GM21619 (cell line): ENCODE measurements at regions not wholly inside any gene's neighbourhood (a gene's known extent, or its start where the extent isn't known, plus 50 kb on each side); places are given as distances from the start of the nearest gene placed in this dataset.
"Not testable (repeated sequence)": the region's sequence is repeated elsewhere in the genome, so short reads cannot be mapped to it uniquely, and the experiment has no call there.

ENCODE experiments used
- ATAC-seq: cut with Tn5 transposase; IDR thresholded peaks from one replicate; pipeline ENCODE4 v1.9.1; 2021; ENCODE audit not compliant: unreplicated experiment

DNA sequence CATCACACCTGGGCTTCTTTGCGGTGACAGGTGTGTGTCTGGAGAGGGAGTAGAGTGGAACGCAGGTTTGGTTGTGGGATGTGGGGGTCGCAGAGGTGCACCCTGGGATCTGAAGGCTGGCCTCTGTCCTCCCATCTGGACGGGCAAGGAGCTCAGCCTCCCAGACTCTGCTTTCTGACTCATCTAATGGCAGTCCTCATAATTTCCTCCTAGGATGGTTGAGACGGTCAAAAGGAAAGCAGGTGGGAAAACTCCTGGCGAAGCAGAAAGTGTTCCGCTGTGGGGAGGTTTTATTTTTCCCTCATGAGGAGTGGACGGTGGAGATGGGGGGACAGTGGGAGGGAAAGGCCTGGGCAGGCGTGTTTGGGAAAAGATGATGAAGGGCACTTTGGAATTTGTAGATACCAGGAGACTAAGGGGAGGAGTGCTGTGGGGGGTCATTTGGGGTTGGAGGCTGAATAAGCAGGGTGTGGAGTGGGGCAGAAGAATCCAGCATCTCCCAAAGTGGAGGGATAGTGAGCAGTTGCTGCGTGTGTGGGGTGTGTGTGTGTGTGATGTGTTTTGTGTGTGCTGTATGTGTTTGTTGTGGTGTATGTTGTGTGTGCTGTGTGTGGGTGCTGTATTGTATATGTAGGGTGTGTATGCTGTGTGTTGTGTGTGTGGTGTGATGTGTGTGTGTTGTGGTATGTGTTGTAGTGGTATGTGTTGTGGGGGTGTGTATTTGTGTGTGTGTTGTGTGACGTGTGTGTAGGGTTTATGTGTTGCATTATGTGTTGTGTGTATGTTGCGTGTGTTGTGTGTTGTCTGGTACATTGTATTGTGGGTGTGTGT lies 97.2 kb upstream of the PODXL start:
- ATAC-seq, result no peak

GRCh38 chr7:131652934-131653333 lies 96.5 kb upstream of the PODXL start:
- ATAC-seq, result no peak

DNA sequence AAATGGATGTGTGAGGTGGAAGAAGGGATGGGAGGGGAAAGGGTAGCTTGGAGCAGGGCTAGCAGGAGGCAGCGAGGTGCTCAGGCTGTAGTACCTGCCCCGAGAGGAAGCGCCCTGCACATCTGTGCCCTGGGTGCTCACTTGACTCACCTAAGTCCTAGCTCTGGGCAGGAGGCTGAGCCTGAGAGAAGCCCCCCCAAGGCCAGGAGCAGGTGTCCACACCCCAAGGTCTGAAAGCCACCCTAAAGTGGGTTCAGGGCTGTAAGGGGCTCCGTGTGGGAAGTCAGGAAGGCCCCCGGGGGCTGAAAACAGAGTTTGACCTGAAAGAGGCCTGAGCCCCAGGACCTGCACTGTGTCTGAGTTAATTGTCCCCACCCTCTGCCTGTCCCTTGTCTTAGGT lies 95.8 kb upstream of the PODXL start:
- ATAC-seq, result no peak

GRCh38 chr7:131649879-131650278 lies 93.5 kb upstream of the PODXL start:
- ATAC-seq, result no peak

DNA sequence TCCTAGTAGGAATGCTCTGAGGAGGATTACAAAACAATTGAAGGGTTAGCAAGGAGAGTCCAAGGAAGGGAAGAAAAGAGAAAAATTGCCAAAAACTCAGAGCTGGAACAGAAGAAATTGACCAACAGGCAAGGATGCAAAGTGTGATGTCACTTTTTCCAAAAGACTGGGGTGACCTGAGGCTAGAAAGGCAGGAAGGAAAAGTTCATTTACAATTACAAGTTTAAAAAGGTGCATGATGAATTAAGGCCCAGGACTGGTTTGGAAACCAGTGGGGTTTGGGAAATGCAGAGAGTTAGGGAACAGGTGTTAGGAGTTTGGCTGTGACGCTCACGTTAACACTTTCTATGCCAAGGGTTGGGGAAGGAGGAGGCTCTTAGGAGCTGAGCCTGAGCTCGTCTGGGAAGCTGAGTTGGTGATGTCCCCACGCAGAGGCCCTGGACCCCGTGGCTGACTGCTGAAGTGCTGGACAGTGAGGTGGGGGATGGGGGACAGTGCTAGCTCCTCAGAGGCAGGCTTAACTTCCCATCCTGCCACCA lies 92.6 kb upstream of the PODXL start:
- ATAC-seq, result no peak

GRCh38 chr7:131648491-131648890 lies 92.1 kb upstream of the PODXL start:
- no peak for ATAC-seq

DNA sequence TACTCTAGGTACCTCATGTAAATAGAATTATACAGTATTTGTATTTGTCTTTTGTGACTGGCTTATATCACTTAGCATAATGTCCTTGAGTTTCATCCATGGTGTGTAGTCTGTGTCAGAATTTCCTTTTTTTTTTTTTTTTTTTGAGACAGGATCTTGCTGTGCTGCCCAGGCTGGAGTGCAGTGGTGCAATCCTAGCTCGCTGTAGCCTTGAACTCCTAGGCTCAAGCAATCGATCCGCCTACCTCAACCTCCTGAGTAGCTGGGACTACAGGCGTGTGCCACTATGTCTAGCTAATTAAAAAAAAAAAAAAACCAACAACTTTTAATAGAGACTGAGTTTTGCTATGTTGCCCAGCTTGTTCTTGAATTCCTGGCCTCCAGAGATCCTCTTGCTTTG lies 89.8 kb upstream of the PODXL start:
- ATAC-seq, result no peak

GRCh38 chr7:131642429-131642828 lies 86.0 kb upstream of the PODXL start:
- no peak for ATAC-seq

DNA sequence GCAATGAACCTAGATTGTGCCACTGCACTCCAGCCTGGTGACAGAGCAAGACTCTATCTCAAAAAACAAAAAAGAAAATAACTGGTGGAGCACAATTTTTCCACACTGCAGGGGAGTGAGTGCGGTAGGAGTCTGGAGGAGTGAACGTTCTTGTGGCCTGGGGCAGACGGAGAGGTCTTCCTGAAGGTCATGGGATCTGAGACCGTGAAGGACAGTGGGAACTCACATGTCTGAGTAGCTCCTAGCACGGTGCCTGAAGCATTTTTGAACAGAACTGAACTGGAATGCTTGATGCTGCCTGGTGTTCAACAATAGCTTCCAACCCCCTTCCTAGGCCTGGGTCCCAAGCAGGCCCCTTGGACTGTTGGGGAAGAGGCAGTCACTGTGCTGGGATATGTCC lies 84.3 kb upstream of the PODXL start:
- no peak for ATAC-seq

DNA sequence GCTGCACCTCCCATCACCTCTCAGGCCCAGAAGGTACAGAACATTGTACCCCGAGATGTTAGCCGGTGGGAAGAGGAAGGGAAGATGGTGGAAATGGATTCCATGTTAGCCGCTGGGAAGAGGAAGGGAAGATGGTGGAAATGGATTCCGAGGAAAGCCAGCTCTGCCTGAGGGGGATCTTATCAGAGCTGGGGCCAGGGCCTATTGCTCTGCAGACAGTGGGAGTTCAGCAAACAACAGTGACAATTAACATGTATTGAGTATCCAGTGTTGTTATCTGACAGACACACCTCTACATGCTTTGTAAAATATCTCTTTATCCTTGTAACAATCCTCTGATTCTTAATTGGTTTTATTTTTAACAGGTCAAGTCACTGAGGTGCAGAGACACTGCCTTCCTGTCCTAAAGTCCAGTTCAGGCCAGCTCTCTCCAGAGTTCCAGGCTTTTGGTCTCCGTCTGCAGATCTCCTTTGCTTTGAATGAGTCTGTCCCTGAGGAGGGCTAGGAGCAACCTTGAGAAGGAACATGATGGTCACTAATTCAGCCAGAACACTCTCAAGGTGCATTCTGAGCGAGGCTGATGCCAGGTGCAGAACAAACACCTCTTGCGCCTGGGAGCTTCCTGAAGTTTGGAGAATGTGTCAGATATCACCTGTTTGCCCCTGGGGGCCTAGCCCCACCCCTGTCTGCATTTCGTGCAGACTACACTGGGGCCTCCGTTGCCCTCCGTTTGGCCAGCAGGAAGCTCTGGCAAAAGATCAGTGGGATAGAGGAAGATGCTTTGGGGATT lies 82.4 kb upstream of the PODXL start:
- no peak for ATAC-seq

DNA sequence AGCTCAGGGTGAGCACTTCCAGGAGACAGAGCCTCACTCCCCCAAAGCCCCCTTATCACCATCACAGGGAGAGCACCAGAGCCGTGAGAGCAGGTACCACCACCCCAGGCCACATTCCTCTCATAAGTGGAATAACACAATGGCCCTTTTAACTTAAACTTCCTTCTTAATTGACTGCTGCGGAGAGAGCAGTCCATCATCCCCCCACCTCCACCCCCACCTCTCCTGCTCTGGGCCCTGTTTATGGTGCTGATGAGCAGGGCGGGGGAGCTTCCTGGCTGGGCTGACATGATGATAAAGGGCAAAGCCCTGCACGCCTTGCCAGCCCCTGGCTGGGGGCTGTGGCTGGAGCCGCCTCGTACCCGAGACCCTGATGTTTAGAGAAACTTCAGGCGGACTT lies 81.4 kb upstream of the PODXL start:
- ATAC-seq, result no peak

GRCh38 chr7:131636092-131636491 lies 79.7 kb upstream of the PODXL start:
- no peak for ATAC-seq

GRCh38 chr7:131634197-131634596 lies 77.8 kb upstream of the PODXL start:
- ATAC-seq, result not testable (repeated sequence)

- no peak for ATAC-seq
Measured at GRCh38 chr7:131633342-131633843, 77.0 kb upstream of the PODXL start.

DNA sequence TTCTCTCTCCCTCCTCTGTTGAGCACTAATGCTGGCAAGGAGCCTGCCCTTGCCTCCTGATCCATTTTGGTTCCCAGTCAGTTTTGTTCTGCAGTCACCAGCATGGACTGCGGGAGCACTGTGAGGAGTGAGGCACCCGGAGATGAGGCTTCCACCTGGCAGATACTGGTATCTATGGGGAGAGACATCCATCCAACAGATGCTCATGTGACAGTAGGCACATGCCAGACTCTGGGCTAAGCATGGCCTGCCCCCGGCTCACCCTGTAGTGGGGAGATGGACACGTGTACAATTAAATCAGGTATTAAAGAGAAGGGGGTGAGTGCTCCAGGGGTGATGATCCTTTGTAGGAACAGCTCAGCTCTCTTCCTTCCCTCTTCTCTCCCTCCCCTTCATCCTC lies 74.0 kb upstream of the PODXL start:
- no peak for ATAC-seq

GRCh38 chr7:131629217-131629882 lies 72.9 kb upstream of the PODXL start:
- ATAC-seq, result no peak

DNA sequence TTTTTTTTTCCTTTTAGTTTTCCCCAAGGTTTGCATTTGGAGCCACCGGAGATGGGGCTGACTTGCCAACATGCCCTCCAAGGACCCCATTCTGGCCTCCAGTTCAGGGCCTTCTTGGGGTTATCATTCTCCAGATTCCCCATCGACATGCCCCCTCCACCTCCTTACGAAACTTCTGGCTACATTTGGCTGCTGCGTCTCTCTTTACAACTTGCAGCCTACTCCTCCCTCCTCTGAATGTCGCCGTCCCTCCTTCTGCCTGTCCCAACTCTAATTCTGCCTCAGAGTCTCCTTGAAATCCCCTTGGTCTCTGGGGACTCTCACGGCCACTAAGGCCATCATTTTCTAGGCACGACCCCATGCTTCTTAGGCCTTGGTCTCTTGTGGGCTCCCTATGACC lies 72.2 kb upstream of the PODXL start:
- no peak for ATAC-seq

DNA sequence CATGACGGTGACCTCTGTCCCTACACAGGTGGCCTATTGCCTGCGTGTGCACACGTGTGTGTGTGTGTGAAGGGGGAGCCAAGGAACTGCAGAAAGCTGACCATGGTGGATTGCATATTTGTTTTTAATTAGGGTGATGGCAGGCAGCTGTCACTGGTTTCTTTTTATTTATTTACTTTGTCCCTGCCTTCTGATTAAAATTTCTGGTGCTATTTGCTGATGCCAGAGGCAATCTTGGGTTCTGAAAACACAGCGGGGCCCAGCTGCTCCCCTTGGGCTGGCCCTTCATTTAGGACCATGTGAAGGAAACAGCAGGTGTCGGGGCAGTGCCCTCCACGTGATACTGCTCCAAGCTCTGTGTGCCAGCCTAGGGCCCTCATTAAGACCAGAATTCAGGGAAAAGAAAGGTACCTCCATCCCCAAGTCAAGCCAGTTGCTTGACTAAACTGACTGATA lies 71.3 kb upstream of the PODXL start:
- no peak for ATAC-seq

- no peak for ATAC-seq
Measured at GRCh38 chr7:131626643-131627042, 70.2 kb upstream of the PODXL start.

DNA sequence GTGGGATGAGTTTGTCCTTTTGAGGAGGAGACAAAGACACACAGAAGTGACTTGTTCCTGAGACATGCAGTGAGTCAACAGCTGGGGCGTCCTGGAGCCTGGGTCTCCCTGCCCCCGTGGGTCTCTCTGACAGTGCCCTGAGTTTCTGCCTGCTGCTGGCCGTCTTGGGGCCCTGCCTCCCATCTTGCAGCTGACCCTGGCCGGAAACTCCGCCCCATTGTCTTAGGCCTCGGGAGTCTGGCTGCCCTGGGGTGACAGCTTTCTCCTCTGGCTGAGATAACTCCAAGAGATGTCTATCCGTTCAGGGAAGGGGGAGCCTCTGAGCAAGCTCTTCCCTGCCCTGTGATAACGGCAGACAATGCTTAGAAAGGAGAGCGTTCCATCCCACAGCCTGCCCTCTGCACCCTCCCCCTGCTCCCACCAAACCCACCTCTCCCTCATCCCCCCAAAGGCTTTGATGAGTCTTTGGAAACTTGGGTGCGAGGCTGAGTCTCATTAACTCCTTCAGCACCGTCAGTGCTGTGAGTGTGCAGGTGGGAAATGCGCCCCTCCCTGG lies 69.5 kb upstream of the PODXL start:
- no peak for ATAC-seq

- not testable (repeated sequence) for ATAC-seq
Measured at GRCh38 chr7:131625345-131625744, 68.9 kb upstream of the PODXL start.
